DND-41 (cell line): ENCODE measurements at regions not wholly inside any gene's neighbourhood (a gene's known extent, or its start where the extent isn't known, plus 50 kb on each side); places are given as distances from the start of the nearest gene placed in this dataset.

Source experiments
- ATAC-seq: fragments of 200-7000 bp; cut with Tn5 transposase; 3 replicates; pipeline ENCODE4 v1.9.1; 2021; ENCODE audit warnings: low read depth; ENCODE audit not compliant: insufficient read depth
- DNase-seq: peaks from one replicate; pipeline ENCODE4 v3.0.0-alpha.2; 2020
- H2AFZ ChIP-seq: 2 replicates; pipeline ENCODE4 v1.6.0; 2012; ENCODE audit warnings: low read depth, low read length
- H3K27ac ChIP-seq: 2 replicates; pipeline ENCODE4 v1.5.1; 2012; ENCODE audit warnings: low read length, inconsistent platforms
- H3K27me3 ChIP-seq: fragments of 200-600 bp; sonication (generic); 2 replicates; pipeline ENCODE4 v1.6.0; 2012; ENCODE audit warnings: low read length, mild to moderate bottlenecking, inconsistent platforms; ENCODE audit not compliant: insufficient read depth, poor library complexity
- H3K36me3 ChIP-seq: 2 replicates; pipeline ENCODE4 v1.5.1; 2012; ENCODE audit warnings: low read length, inconsistent platforms; ENCODE audit not compliant: insufficient read depth
- H3K4me1 ChIP-seq: 2 replicates; pipeline ENCODE4 v1.5.1; 2012; ENCODE audit warnings: mild to moderate bottlenecking, low read length; ENCODE audit not compliant: insufficient read depth
- H3K4me2 ChIP-seq: 2 replicates; pipeline ENCODE4 v1.6.0; 2012; ENCODE audit warnings: mild to moderate bottlenecking, moderate library complexity, low read length, inconsistent platforms; ENCODE audit not compliant: insufficient read depth
- H3K4me3 ChIP-seq, 2 experiments: fragments of 200-600 bp in 1 of 2; shearing (Covaris generic) in 1 of 2; 2 replicates each; pipeline ENCODE4 v1.5.1; 2012 to 2016; ENCODE audit warnings: inconsistent platforms in 2 of 2, low read length in 2 of 2, mild to moderate bottlenecking in 2 of 2, low read depth in 1 of 2, moderate library complexity in 1 of 2
- H3K79me2 ChIP-seq: 2 replicates; pipeline ENCODE4 v1.6.0; 2012; ENCODE audit warnings: low read length, inconsistent platforms; ENCODE audit not compliant: insufficient read depth
- H3K9ac ChIP-seq: 2 replicates; pipeline ENCODE4 v1.6.0; 2012; ENCODE audit warnings: low read depth, mild to moderate bottlenecking, inconsistent platforms, low read length, moderate library complexity
- H3K9me3 ChIP-seq: 2 replicates; pipeline ENCODE4 v1.5.1; 2012; ENCODE audit warnings: low read length, moderate library complexity, mild to moderate bottlenecking, inconsistent platforms; ENCODE audit not compliant: insufficient read depth, severe bottlenecking
- H4K20me1 ChIP-seq: 2 replicates; pipeline ENCODE4 v1.6.0; 2012; ENCODE audit warnings: low read length; ENCODE audit not compliant: insufficient read depth
- EZH2 ChIP-seq: IDR thresholded peaks from 3 replicates; pipeline ENCODE4 v1.6.1; 2012; ENCODE audit warnings: borderline replicate concordance, low read depth, mild to moderate bottlenecking, moderate library complexity, low read length, inconsistent platforms; ENCODE audit not compliant: severe bottlenecking
- TF ChIP-seq, protein P1 (sequence below): IDR thresholded peaks from 2 replicates; pipeline ENCODE4 v1.5.1; 2012; ENCODE audit warnings: borderline replicate concordance, low read length, moderate library complexity, mild to moderate bottlenecking; ENCODE audit not compliant: poor library complexity, severe bottlenecking; ENCODE audit errors: extremely low read depth

- Histone ChIP-seq H3K4me2 (no peak overlapping the region), H3K4me1 (no peaks in the 10 kb centered on the region), H3K9me3 (no peaks in the 10 kb centered on the region), H3K36me3 (no peaks in the 10 kb centered on the region), H3K27me3 (peaks cover 10% of the 10 kb centered on the region), H3K27ac (no peak overlapping the region), H3K4me3 (no peak overlapping the region), H2AFZ (no peak overlapping the region), H3K79me2 (no peaks in the 10 kb centered on the region), H3K9ac (no peak overlapping the region), H4K20me1 (no peaks in the 10 kb centered on the region)
- ATAC-seq (no peak), DNase-seq (no peak)
- TF ChIP-seq, protein P1, sequence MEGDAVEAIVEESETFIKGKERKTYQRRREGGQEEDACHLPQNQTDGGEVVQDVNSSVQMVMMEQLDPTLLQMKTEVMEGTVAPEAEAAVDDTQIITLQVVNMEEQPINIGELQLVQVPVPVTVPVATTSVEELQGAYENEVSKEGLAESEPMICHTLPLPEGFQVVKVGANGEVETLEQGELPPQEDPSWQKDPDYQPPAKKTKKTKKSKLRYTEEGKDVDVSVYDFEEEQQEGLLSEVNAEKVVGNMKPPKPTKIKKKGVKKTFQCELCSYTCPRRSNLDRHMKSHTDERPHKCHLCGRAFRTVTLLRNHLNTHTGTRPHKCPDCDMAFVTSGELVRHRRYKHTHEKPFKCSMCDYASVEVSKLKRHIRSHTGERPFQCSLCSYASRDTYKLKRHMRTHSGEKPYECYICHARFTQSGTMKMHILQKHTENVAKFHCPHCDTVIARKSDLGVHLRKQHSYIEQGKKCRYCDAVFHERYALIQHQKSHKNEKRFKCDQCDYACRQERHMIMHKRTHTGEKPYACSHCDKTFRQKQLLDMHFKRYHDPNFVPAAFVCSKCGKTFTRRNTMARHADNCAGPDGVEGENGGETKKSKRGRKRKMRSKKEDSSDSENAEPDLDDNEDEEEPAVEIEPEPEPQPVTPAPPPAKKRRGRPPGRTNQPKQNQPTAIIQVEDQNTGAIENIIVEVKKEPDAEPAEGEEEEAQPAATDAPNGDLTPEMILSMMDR = no peak
- no peak for TF ChIP-seq EZH2
These were observed 52.0 kb upstream of the CORO2B start for GRCh38 chr15:68526784-68527183.

DNA sequence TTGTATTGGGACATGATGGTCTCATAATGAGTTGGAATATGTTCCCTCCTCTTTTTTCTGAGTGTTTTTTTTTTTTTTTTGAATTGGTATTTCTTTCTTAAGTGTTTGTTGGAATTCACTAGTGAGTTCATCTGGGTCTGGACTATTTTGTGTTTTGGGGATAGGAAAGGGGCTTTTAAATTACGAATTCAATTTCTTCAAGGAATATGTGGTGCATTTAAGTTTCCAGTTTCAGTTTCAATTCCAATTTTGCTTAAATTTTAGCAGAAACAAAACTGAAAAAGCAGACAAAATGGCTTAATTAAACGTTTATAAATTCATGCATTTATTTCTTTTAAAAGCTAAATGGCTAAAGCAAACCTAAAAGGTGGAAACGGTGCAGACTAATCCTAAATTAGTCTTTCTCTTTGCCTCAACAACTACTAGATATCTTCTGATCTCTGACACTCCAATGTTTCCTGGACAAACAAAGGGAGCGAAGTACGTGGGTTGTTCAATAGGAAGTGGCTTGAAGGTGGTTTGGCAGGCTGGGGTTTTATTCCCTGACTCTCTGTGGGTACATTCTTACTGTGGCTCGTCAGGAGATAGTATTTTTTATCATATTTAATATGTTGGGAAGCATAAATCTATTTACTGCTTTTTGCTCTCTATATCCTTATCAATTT lies 50.0 kb upstream of the CORO2B start:
- H3K4me2 ChIP-seq = no peak overlapping the region

More for the DNA sequence above, 50.0 kb upstream of the CORO2B start:
- TF ChIP-seq, protein P1 = no peak
- TF ChIP-seq EZH2 = no peak
- no peaks in the 10 kb centered on the region for H3K9me3 ChIP-seq
- no peak overlapping the region for H3K4me3 ChIP-seq
- ATAC-seq (no peak), DNase-seq (no peak)
- no peaks in the 10 kb centered on the region for H3K36me3 ChIP-seq
- no peak overlapping the region for H3K27ac ChIP-seq
- H3K9ac ChIP-seq = no peak overlapping the region
- H3K27me3 ChIP-seq = peaks cover 12% of the 10 kb centered on the region
- no peaks in the 10 kb centered on the region for H4K20me1 ChIP-seq
- no peaks in the 10 kb centered on the region for H3K79me2 ChIP-seq
- no peak overlapping the region for H2AFZ ChIP-seq
- H3K4me1 ChIP-seq = no peaks in the 10 kb centered on the region
